Common myeloid progenitor, CD34-positive (primary cell): ENCODE measurements at regions not wholly inside any gene's neighbourhood (a gene's known extent, or its start where the extent isn't known, plus 50 kb on each side); places are given as distances from the start of the nearest gene placed in this dataset.
"Not testable (repeated sequence)": the region's sequence is repeated elsewhere in the genome, so short reads cannot be mapped to it uniquely, and the experiment has no call there.

Experiments
- CTCF ChIA-PET: fragments of 350-600 bp; sonication (Branson Sonifier 250); formaldehyde crosslinking; loops from one replicate; lab custom pipeline; 2021; ENCODE audit warnings: antibody characterized with exemption; lab: Charles Lee
- POLR2A ChIA-PET: fragments of 350-600 bp; sonication (Branson Sonifier 250); formaldehyde crosslinking; loops from one replicate; lab custom pipeline; 2021; ENCODE audit warnings: antibody characterized with exemption; lab: Charles Lee
- DNase-seq, 3 donors: peaks; one replicate each; pipeline versions ENCODE4 v3.0.0 to v3.0.0-alpha.2; 2013
- H3K27ac ChIP-seq, 2 experiments: 1 replicate in 1 of 2; 2 replicates in 1 of 2; pipeline ENCODE4 v1.7.0; 2013; ENCODE audit warnings: inconsistent platforms in 2 of 2, low read length in 2 of 2, mild to moderate bottlenecking in 2 of 2, low read depth in 1 of 2, moderate library complexity in 1 of 2; ENCODE audit not compliant: severe bottlenecking in 2 of 2, insufficient read depth in 1 of 2, poor library complexity in 1 of 2
- H3K27me3 ChIP-seq, 5 experiments: replicated peaks in 2 of 5; 1 replicate in 3 of 5; 2 replicates in 2 of 5; pipeline versions ENCODE4 v1.6.1 to v1.7.0; 2013; ENCODE audit warnings: low read length in 4 of 5, mild to moderate bottlenecking in 2 of 5, moderate library complexity in 2 of 5, inconsistent platforms in 1 of 5; ENCODE audit not compliant: insufficient read depth in 5 of 5, control insufficient read depth in 4 of 5
- H3K36me3 ChIP-seq, 4 experiments: 1 replicate in 2 of 4; 2 replicates in 2 of 4; pipeline versions ENCODE4 v1.6.1 to v1.7.0; 2013; ENCODE audit warnings: low read length in 3 of 4, control low read depth in 1 of 4, mild to moderate bottlenecking in 1 of 4; ENCODE audit not compliant: control insufficient read depth in 4 of 4, insufficient read depth in 4 of 4
- H3K4me1 ChIP-seq, 4 experiments: 1 replicate in 3 of 4; 2 replicates in 1 of 4; pipeline versions ENCODE4 v1.6.1 to v1.7.1; 2013; ENCODE audit warnings: low read length in 3 of 4, mild to moderate bottlenecking in 3 of 4, control low read depth in 1 of 4, inconsistent platforms in 1 of 4, moderate library complexity in 1 of 4; ENCODE audit not compliant: control insufficient read depth in 4 of 4, insufficient read depth in 4 of 4; ENCODE audit errors: control extremely low read depth in 1 of 4
- H3K4me3 ChIP-seq, 7 experiments: 1 replicate in 4 of 7; 2 replicates in 3 of 7; pipeline versions ENCODE4 v1.5.1 to v1.7.0; 2013; ENCODE audit warnings: mild to moderate bottlenecking in 7 of 7, low read length in 6 of 7, moderate library complexity in 6 of 7, inconsistent platforms in 2 of 7, low read depth in 2 of 7, control low read depth in 1 of 7; ENCODE audit not compliant: insufficient read depth in 4 of 7, control insufficient read depth in 1 of 7; ENCODE audit errors: extremely low read depth in 1 of 7
- H3K9me3 ChIP-seq, 5 experiments: 1 replicate in 4 of 5; 2 replicates in 1 of 5; pipeline versions ENCODE4 v1.6.1 to v1.7.1; 2013; ENCODE audit warnings: low read length in 4 of 5, mild to moderate bottlenecking in 2 of 5, inconsistent platforms in 1 of 5, low read depth in 1 of 5, moderate library complexity in 1 of 5; ENCODE audit not compliant: control insufficient read depth in 4 of 5, insufficient read depth in 2 of 5; ENCODE audit errors: control extremely low read depth in 1 of 5
- WGBS: methylation state at CpG from one replicate; pipeline ENCODE4 v1.1.5; 2013; ENCODE audit not compliant: insufficient coverage; 5-methylcytosine and 5-hydroxymethylcytosine counted together

DNA sequence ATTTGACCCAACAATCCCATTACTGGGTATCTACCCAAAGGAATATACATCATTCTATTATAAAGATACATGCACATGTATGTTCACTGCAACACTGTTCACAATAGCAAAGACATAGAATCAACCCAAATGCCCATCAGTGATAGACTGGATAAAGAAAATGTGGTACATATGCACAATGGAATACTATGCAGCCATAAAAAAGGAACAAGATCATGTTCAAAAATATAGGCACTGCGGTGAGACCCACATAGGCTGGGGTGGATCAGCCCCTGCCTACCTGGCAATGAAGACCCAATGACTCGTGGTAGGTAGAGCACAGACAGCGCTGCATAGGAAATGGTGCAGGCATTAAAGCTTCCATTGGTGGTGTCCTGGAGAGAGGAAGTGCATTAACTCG lies 88.6 kb upstream of the NFIL3 start:
- H3K27me3 ChIP-seq, H3K4me1 ChIP-seq, DNase-seq, H3K4me3 ChIP-seq, H3K27ac ChIP-seq, CTCF ChIA-PET, H3K36me3 ChIP-seq, POLR2A ChIA-PET: not testable (repeated sequence)
- peaks cover 0 to 14% (median 0%) of the 10 kb centered on the region in 5 experiments for H3K9me3 ChIP-seq
- 100% methylated on average over 4 of the region's 4 CpGs for whole genome bisulfite sequencing

DNA sequence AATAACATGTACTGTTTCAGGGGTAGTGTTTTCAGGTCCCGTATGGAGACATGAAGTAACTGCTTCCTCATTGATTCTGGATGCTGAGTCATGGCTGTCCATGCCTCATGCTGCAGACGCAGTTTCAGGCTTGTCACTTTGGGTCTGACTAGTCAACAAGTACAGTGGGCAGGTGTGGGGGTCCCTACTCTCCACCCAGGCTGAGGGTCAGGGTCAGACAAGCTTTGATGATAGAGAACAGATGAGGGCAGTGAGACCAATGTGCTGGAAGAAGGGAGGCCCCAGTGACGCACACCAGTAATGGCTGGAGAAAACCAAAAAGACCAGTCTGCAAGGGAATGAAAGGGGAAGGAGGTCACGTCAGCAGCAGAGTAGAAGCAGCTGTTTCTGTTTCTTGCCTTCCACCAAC lies 80.0 kb upstream of the NFIL3 start:
- Histone ChIP-seq H3K27me3 (no peaks in the 10 kb centered on the region), H3K36me3 (no peaks in the 10 kb centered on the region), H3K9me3 (no peaks in the 10 kb centered on the region), H3K27ac (no peak overlapping the region), H3K4me1 (peaks cover 0 to 6% (median 2%) of the 10 kb centered on the region in 4 experiments), H3K4me3 (no peak overlapping the region)
- peak; percentile 34 to 84 (median 80) for DNase-seq
- ChIA-PET CTCF (interaction anchor here (1.3 kb wide), 1 partner anchor 8 kb away, joined by 4 read pairs; no protein-coding TSS in a partner anchor), POLR2A (no interaction called here)
- 22% methylated on average over 4 of the region's 4 CpGs for WGBS

DNA sequence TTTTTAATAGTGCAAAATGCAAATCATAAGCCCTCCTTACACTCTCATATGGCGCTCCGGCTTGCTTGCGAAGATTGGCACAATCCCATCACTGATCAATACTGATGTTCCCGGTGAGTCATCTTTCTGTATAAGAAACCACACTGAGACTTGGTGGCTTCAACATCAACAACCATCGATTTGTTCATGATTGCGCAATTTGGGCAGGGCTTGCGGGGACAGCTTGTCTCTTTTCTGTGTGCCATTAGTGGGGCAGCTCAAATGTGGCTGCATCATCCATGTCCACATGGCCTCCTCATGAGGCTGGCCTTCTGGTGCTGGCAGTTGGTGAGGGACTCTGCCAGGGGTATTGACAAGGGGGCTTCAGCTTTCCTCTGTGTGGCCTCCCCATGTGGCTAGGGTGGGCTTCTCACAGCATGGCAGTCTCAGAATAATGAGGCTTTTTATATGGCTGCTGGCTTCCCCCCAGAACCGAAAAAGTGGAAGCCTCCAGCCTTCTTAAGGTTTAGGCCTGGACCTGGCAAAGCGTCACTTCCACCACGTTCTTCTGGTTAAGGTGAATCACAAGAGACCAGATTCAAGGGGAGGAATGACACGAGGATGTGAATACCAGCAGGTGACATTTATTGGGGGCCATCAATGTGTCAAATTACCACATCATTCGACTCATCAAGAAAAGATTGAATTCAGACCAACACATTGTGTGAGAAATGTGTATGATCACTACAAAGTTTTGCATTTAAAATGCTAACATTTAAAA lies 79.5 kb upstream of the NFIL3 start:
- Histone ChIP-seq H3K27me3 (no peaks in the 10 kb centered on the region), H3K9me3 (no peaks in the 10 kb centered on the region), H3K27ac (no peak overlapping the region), H3K36me3 (no peaks in the 10 kb centered on the region), H3K4me1 (peaks cover 0 to 6% (median 2%) of the 10 kb centered on the region in 4 experiments), H3K4me3 (no peak overlapping the region)
- CTCF ChIA-PET = no interaction called here
- WGBS = 96% methylated on average over 10 of the region's 12 CpGs
- POLR2A ChIA-PET = no interaction called here
- DNase-seq = peak in 1 of 3 donors; percentile 10

DNA sequence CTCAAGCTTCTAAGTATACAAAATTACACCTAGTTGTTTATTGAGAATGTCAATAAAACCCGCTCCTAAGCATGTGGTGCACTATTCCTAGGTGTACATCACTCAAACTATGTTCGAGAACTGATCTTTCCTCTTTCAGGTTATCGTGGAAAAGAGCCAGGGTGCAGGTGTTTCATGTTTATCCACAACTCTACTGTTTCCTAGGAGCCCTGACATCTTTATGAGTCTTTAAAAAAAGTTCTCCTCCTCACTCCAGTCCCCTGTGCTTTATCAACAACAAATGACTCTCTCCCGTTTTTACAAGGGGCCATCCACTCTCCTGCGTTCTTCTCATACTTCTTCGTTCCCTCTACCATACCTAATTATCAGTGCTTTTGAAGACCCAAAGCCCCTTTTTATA lies 78.8 kb upstream of the NFIL3 start:
- Histone ChIP-seq H3K27ac (no peak overlapping the region), H3K36me3 (no peaks in the 10 kb centered on the region), H3K9me3 (no peaks in the 10 kb centered on the region), H3K4me1 (peaks cover 0 to 6% (median 2%) of the 10 kb centered on the region in 4 experiments), H3K27me3 (no peaks in the 10 kb centered on the region), H3K4me3 (no peak overlapping the region)
- 95% methylated on average over 6 of the region's 6 CpGs for WGBS
- ChIA-PET CTCF (no interaction called here), POLR2A (no interaction called here)
- no peak for DNase-seq

DNA sequence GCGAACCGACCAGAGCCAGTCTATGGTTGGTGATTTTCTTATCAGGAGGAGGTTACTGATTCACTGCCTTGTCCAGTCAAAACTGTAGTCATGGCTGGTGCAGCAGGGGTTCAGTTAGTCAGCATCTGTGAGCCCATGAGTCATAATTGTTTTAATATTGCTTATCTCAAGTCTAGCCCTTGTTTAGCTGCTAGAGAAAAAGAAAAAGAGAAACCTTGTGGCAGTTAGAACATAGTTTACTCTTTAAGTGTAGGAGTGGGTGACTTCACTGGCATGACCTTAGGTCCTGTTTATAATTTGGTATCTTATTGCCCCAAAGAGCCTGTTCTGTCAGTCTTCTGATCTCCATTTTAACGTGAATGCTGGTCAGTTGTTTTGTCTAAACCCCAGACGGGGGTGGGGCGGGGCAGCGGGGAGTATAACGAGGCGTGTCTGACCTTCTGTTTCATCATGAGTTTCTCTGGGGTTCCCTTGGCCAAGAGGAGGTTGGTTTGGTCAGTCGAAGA lies 76.9 kb upstream of the NFIL3 start:
- no peak overlapping the region for H3K4me3 ChIP-seq
- H3K27ac ChIP-seq = no peak overlapping the region
- H3K27me3 ChIP-seq = no peaks in the 10 kb centered on the region
- peak in 1 of 3 donors; percentile 6 for DNase-seq
- WGBS = 95% methylated on average over 7 of the region's 9 CpGs
- H3K36me3 ChIP-seq = no peaks in the 10 kb centered on the region
- peaks cover 0 to 6% (median 2%) of the 10 kb centered on the region in 4 experiments for H3K4me1 ChIP-seq
- ChIA-PET CTCF (interaction anchor here (1.3 kb wide), 1 partner anchor 34 kb away, joined by 4 read pairs; no protein-coding TSS in a partner anchor), POLR2A (no interaction called here)
- H3K9me3 ChIP-seq = no peaks in the 10 kb centered on the region

DNA sequence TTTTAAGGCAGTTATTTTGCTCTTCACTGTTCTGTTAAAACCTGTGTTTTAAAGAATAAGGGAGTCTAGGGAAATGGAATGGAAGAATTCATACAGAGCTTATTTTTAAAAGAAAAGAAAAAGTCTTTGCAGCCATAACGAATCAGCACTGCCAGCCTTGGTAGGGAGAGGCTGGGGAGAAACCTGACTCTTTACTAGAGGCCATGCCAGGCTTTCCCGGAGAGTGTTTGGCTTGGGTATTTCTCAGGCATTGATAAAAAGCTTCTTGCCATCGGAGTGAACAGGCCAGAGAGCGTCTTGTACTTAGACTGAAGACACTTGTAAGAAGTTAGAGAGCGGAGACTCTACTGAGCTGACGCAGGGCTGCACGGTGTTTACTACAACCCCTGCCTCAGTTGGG lies 72.7 kb upstream of the NFIL3 start:
- POLR2A ChIA-PET = interaction anchor here (0.7 kb wide), 1 partner anchor 25 kb away, joined by 3 read pairs; no protein-coding TSS in a partner anchor
- no peak overlapping the region for H3K27ac ChIP-seq
- H3K9me3 ChIP-seq = peaks cover 0 to 3% (median 0%) of the 10 kb centered on the region in 5 experiments
- WGBS = 98% methylated on average over 7 of the region's 7 CpGs
- H3K36me3 ChIP-seq = no peaks in the 10 kb centered on the region
- H3K4me3 ChIP-seq = no peak overlapping the region
- DNase-seq = no peak
- no peaks in the 10 kb centered on the region for H3K27me3 ChIP-seq
- CTCF ChIA-PET = interaction anchor here (1.1 kb wide), 1 partner anchor 8 kb away, joined by 4 read pairs; no protein-coding TSS in a partner anchor
- H3K4me1 ChIP-seq = no peaks in the 10 kb centered on the region

DNA sequence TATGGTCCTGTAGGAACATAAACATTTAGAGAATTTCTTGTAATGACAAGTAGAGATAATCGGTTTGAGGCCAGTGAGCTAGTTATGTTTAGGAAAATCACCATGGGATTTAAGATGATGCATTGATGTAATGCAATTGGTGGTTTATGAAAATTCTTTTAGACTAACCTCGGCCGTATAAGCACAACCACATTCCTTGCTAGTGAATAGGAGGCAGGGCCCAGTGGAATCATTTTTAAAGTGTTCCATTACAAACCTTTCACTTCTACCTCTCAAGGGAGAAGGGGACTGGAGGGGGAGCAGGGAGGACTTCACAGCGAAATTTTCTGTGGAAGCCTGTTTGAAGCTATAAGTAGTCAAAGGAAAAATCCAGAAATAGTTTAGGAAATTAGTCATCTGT lies 71.8 kb upstream of the NFIL3 start:
- ChIA-PET CTCF (interaction anchor here (1.1 kb wide), 1 partner anchor 9 kb away, joined by 4 read pairs; no protein-coding TSS in a partner anchor), POLR2A (no interaction called here)
- no peak for DNase-seq
- WGBS = 100% methylated on average over 1 of the region's 4 CpGs
- no peaks in the 10 kb centered on the region for H3K36me3 ChIP-seq
- no peak overlapping the region for H3K27ac ChIP-seq
- no peaks in the 10 kb centered on the region for H3K4me1 ChIP-seq
- no peaks in the 10 kb centered on the region for H3K27me3 ChIP-seq
- H3K4me3 ChIP-seq = no peak overlapping the region
- H3K9me3 ChIP-seq = peaks cover 0 to 3% (median 0%) of the 10 kb centered on the region in 5 experiments
